ENCODE measurements at regions not wholly inside any gene's neighbourhood (a gene's known extent, or its start where the extent isn't known, plus 50 kb on each side); places are given as distances from the start of the nearest gene placed in this dataset.
A peak's percentile ranks its signal among the peaks of the same experiment; 100 is the strongest.

DNA sequence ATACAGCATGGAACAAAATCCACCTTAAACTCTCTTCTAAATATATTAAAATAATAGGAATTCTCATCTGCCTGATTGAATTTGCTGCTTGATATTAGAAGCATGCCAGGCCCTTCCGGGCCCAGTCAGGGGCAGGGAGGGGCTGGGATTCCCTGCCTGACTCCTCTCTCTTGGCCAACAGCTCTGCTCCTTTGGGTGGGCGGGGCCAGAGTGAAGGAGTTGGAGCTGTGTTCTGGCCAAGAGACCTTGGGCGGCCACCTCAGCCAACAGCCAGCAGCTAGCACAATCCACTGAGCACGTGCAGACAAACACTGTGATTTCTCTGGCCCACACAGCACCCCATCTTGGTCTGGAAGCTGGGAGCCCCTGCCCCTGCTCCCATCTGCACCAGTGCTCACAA lies 140.3 kb downstream of the PJA1 start:
- peak; percentile 59 for DNase-seq
- BruUV-seq (replicated peaks): no TSS peak
- Histone ChIP-seq H4K91ac (ENCODE audit: insufficient read depth, low read depth, low read length) (peak overlapping the region; percentile 6; the same call in 1 of the 2 replicates), H3K9ac (ENCODE audit: low read depth, low read length) (no peak overlapping the region), H3K79me1 (ENCODE audit: low read depth in 1 of 2, low read length in 2 of 2) (no peaks in the 10 kb centered on the region), H3K4me3 (ENCODE audit: insufficient read depth, low read depth, low read length) (no peak overlapping the region), H2BK15ac (ENCODE audit: low read depth, low read length) (no peak overlapping the region), H3K18ac (ENCODE audit: low read depth, low read length) (no peak overlapping the region), H2BK5ac (ENCODE audit: low read depth, low read length, poor library complexity, severe bottlenecking) (peak overlapping the region; percentile 15), H3K4me2 (ENCODE audit: low read depth, low read length) (no peak overlapping the region), H4K8ac (ENCODE audit: low read depth in 2 of 2, low read length in 2 of 2) (0 out of 4 replicates have a peak overlapping the region, but pooled peaks of 1 of the 2 experiments have one; percentile 5), H3K36me3 (ENCODE audit: control insufficient read depth, insufficient read depth, low read length) (no peaks in the 10 kb centered on the region), H3K27me3 (ENCODE audit: control insufficient read depth, insufficient read depth, low read length) (peaks cover 9% of the 10 kb centered on the region; the same call in 1 of the 2 replicates), H3K4me1 (ENCODE audit: control insufficient read depth, insufficient read depth, low read length) (peaks cover 17% of the 10 kb centered on the region), H4K20me1 (ENCODE audit: insufficient read depth, low read length) (no peaks in the 10 kb centered on the region), H2AK9ac (replicated peaks; ENCODE audit: low read depth, low read length, poor library complexity) (no peak overlapping the region), H3K14ac (replicated peaks; ENCODE audit: low read depth, low read length) (no peak overlapping the region), H3K56ac (ENCODE audit: extremely low read depth, insufficient read depth, low read length) (no peak overlapping the region), H2BK20ac (ENCODE audit: low read depth, low read length) (no peak overlapping the region), H3K23ac (ENCODE audit: low read depth, low read length) (no peak overlapping the region), H3K9me1 (ENCODE audit: insufficient read depth, low read length) (peaks cover 11% of the 10 kb centered on the region; the same call in 1 of the 2 replicates), H3K27ac (ENCODE audit: insufficient read depth, low read length) (peak overlapping the region; percentile 36; the same call in 1 of the 2 replicates), H2AFZ (replicated peaks; ENCODE audit: low read length, poor library complexity) (peak overlapping the region; percentile 2), H2AK5ac (ENCODE audit: low read depth, low read length) (0 out of 2 replicates have a peak overlapping the region, but pooled peaks have one; percentile 13), H3K9me3 (ENCODE audit: control insufficient read depth, insufficient read depth, low read length) (no peaks in the 10 kb centered on the region), H3K4ac (ENCODE audit: low read depth, low read length) (peak overlapping the region; percentile 8; the same call in 1 of the 2 replicates), H2BK120ac (ENCODE audit: low read depth, low read length) (0 out of 2 replicates have a peak overlapping the region, but pooled peaks have one; percentile 16), H4K5ac (ENCODE audit: low read depth, low read length) (0 out of 2 replicates have a peak overlapping the region, but pooled peaks have one; percentile 5)
- WGBS, 2 experiments (ENCODE audit: extremely low coverage in 2 of 2, insufficient read length in 1 of 2): no CpG with 5 or more reads among the region's 4 CpGs
- dilution Hi-C loops (cut with HindIII; ENCODE audit: low sequenced_read_pairs, unreplicated experiment): no loop called here
- ChIA-PET POLR2A (ENCODE audit: unreplicated experiment) (no interaction called here), CTCF (no interaction called here)
- peak; percentile 61 for ATAC-seq (ENCODE audit: low read depth)
- intact Hi-C loops (cut with micrococcal nuclease): no loop called here
- in situ Hi-C loops (cut with MboI; ENCODE audit: low sequenced_read_pairs): loop anchor here (25.0 kb wide), 1 partner anchor 188 kb away; the partner anchor contains the start of gene EFNB1
- TF ChIP-seq RAD21 (IDR thresholded peaks at IDR 0.05; ENCODE audit: low read length): no peak
- TF ChIP-seq RFX5 (IDR thresholded peaks at IDR 0.05; ENCODE audit: low read depth, low read length): no peak
- no peak for TF ChIP-seq CHD1 (IDR thresholded peaks at IDR 0.05; ENCODE audit: low read depth, low read length)
- no peak for TF ChIP-seq MAZ (IDR thresholded peaks at IDR 0.05; ENCODE audit: borderline replicate concordance, low read depth, low read length)
- TF ChIP-seq RCOR1 (IDR thresholded peaks at IDR 0.05; ENCODE audit: insufficient replicate concordance, low read length): no peak
- TF ChIP-seq MAFK (IDR thresholded peaks at IDR 0.05; ENCODE audit: low read depth, low read length): no peak
- no peak for TF ChIP-seq CEBPB (IDR thresholded peaks at IDR 0.05; ENCODE audit: low read depth, low read length)

Measured in IMR-90 (cell line).